Nephron progenitor cell (in vitro differentiated cells): ENCODE measurements at regions not wholly inside any gene's neighbourhood (a gene's known extent, or its start where the extent isn't known, plus 50 kb on each side); places are given as distances from the start of the nearest gene placed in this dataset.

Experiments used
- DNase-seq: peaks from one replicate; pipeline ENCODE4 v3.0.0; 2021
- H3K27ac Mint-ChIP-seq: 2 replicates; pipeline ENCODE4 v1.8.0; 2021; ENCODE audit warnings: mild to moderate bottlenecking, moderate library complexity, mixed read lengths
- H3K27me3 Mint-ChIP-seq: 2 replicates; pipeline ENCODE4 v1.8.0; 2021; ENCODE audit warnings: mild to moderate bottlenecking, low read depth, mixed read lengths; ENCODE audit not compliant: poor library complexity
- H3K36me3 Mint-ChIP-seq: 2 replicates; pipeline ENCODE4 v1.8.0; 2021; ENCODE audit warnings: low read depth, mixed read lengths
- H3K4me1 Mint-ChIP-seq: 2 replicates; pipeline ENCODE4 v1.8.0; 2021; ENCODE audit warnings: mixed read lengths
- H3K4me3 Mint-ChIP-seq: 2 replicates; pipeline ENCODE4 v1.8.0; 2021; ENCODE audit warnings: mild to moderate bottlenecking, moderate library complexity, mixed read lengths
- H3K9me3 Mint-ChIP-seq: 2 replicates; pipeline ENCODE4 v1.8.0; 2021; ENCODE audit warnings: mild to moderate bottlenecking, moderate library complexity, mixed read lengths
- TF ChIP-seq, protein P1 (sequence below): fragments of 200-600 bp; sonication (generic); IDR thresholded peaks from 2 replicates; pipeline ENCODE4 v1.5.0; 2021; ENCODE audit warnings: antibody characterized with exemption

DNA sequence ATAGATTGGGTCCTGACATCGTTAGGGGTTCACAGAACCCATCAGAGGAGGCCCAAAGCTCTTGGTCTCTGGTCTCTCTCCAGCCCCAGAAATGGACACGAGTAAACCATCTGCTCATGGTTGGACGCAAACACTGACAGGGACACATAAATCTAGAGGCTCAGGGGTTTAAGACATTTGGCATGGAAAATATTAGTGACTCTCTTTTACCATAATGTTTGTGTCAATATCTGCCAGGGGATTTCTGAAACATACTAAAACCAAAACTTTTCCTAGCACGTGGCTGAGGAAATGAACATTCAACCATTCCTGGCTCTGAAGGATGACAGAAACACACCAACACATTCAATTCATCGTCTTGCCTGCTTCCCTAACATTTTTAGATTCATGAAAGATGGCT is 226.2 kb downstream of the SP3 start:
- no peak for DNase-seq
- H3K4me3 Mint-ChIP-seq: no peak overlapping the region
- H3K27ac Mint-ChIP-seq: no peak overlapping the region
- H3K9me3 Mint-ChIP-seq: no peaks in the 10 kb centered on the region
- H3K4me1 Mint-ChIP-seq: no peaks in the 10 kb centered on the region
- H3K36me3 Mint-ChIP-seq: no peaks in the 10 kb centered on the region
- TF ChIP-seq, protein P1, sequence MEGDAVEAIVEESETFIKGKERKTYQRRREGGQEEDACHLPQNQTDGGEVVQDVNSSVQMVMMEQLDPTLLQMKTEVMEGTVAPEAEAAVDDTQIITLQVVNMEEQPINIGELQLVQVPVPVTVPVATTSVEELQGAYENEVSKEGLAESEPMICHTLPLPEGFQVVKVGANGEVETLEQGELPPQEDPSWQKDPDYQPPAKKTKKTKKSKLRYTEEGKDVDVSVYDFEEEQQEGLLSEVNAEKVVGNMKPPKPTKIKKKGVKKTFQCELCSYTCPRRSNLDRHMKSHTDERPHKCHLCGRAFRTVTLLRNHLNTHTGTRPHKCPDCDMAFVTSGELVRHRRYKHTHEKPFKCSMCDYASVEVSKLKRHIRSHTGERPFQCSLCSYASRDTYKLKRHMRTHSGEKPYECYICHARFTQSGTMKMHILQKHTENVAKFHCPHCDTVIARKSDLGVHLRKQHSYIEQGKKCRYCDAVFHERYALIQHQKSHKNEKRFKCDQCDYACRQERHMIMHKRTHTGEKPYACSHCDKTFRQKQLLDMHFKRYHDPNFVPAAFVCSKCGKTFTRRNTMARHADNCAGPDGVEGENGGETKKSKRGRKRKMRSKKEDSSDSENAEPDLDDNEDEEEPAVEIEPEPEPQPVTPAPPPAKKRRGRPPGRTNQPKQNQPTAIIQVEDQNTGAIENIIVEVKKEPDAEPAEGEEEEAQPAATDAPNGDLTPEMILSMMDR: no peak
- H3K27me3 Mint-ChIP-seq: peaks cover 8% of the 10 kb centered on the region

DNA sequence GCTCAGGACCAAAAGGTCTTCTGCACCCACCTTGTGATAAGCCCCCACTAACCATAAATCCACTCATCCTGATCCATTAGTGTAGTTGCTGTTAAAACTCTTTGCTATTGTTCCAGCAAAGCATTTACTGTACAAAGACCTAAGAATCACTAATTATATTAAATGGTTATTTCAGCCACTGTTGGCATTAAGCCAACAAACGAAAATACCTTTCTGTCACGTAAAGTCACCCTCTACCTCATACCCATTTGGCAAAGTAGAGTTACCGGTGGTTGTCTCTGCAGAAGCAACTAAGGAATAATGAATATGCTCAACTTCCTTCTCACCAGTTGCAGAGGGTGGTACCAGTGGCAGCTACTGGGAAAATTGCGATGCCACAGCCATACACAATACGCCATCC is 224.5 kb downstream of the SP3 start:
- no peak for DNase-seq
- H3K4me3 Mint-ChIP-seq: no peak overlapping the region
- no peaks in the 10 kb centered on the region for H3K9me3 Mint-ChIP-seq
- no peaks in the 10 kb centered on the region for H3K4me1 Mint-ChIP-seq
- TF ChIP-seq, protein P1: no peak
- H3K27me3 Mint-ChIP-seq: peaks cover 8% of the 10 kb centered on the region
- H3K27ac Mint-ChIP-seq: no peak overlapping the region
- no peaks in the 10 kb centered on the region for H3K36me3 Mint-ChIP-seq

DNA sequence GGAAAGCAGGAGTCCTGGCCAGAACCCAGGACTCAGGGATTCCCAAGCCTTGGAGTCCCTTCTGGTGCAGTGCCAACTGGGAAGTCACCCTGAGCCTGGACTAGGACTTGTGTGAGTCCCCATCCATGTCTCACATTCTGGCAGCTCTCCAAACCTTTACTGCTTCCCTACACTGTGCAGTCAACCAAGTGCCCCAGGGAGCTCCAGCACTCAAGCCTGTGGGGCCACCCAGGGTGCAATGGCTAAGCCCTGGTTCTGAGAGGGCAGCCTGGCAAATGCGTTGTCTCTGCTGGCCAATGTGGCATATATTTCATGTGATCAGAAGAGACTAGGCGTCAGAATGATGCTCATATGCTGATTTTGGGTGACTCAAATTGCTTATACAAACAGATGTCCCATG is 223.4 kb downstream of the SP3 start:
- Mint-ChIP-seq H3K4me3 (no peak overlapping the region), H3K27me3 (peaks cover 8% of the 10 kb centered on the region), H3K27ac (no peak overlapping the region), H3K9me3 (no peaks in the 10 kb centered on the region), H3K4me1 (peaks cover 3% of the 10 kb centered on the region), H3K36me3 (no peaks in the 10 kb centered on the region)
- DNase-seq: no peak
- TF ChIP-seq, protein P1: no peak

DNA sequence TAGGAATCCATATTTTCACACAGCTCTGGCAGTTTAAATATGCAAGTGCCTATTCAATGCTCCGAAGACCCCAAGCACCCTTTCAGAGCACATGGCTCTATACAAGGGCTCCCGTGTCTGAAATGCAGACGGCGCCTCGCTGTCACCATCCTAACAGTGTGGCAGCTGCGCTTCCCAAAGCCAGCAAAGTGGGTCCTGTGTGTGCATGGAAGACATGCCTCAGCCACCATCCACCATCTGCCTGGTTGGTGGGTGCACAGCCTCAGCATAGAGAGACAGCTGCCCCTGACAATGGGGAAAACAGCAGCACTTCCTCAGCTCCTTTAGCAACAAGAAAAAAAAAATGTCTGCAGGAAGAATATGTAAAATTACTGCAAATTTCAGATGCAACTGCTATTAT is 218.1 kb downstream of the SP3 start:
- Mint-ChIP-seq H3K4me1 (peaks cover 34% of the 10 kb centered on the region), H3K36me3 (no peaks in the 10 kb centered on the region), H3K27ac (no peak overlapping the region), H3K9me3 (no peaks in the 10 kb centered on the region), H3K4me3 (no peak overlapping the region), H3K27me3 (peaks cover 2% of the 10 kb centered on the region)
- DNase-seq: no peak
- TF ChIP-seq, protein P1: no peak

DNA sequence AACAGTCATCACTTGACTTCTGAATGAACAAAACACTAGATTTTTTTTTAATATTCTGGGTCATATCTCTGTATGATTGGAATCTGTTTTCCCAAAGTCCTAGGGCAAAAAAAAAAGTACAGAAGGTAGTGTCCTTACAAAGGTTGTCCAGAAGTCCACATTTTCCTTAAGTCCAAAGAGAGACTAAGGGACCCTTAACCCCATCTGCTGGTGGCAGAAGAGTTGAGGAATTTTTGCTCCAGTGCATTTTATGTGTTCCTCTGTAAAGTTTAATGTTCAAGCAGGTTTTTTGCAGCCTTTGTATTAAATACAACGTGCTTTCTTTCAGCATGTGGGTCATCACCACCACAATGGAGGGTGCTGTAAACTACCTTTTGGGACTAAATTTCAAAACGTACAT is 215.9 kb downstream of the SP3 start:
- peaks cover 2% of the 10 kb centered on the region for H3K27me3 Mint-ChIP-seq
- peaks cover 42% of the 10 kb centered on the region for H3K4me1 Mint-ChIP-seq
- no peak overlapping the region for H3K4me3 Mint-ChIP-seq
- H3K9me3 Mint-ChIP-seq: no peaks in the 10 kb centered on the region
- TF ChIP-seq, protein P1: peak; percentile 38
- H3K36me3 Mint-ChIP-seq: no peaks in the 10 kb centered on the region
- no peak overlapping the region for H3K27ac Mint-ChIP-seq
- DNase-seq: no peak

DNA sequence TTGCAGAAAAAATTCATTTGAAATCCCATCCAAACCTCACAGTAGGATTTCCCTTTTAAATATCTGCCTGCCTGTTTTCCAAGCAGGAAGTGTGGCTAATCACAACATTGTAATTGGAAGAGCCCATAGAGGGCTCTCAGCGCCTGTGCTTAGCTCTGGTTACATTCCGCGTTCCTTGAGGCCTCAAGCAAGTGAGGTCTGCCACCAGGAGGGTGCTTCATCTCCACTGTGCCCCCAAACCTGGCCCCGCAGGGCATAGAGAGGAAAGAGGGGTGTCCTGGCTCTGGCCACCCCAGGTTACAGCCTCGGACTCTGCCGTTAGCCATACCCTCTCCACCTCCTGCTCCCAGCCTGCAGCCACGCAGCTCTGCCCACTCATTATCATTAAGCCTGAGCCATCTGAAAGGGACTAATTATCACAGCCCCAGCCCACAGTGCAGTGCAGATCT is 214.8 kb downstream of the SP3 start:
- Mint-ChIP-seq H3K4me3 (no peak overlapping the region), H3K27me3 (peaks cover 2% of the 10 kb centered on the region), H3K27ac (no peak overlapping the region), H3K4me1 (peaks cover 43% of the 10 kb centered on the region), H3K9me3 (no peaks in the 10 kb centered on the region), H3K36me3 (no peaks in the 10 kb centered on the region)
- TF ChIP-seq, protein P1: no peak
- peak; percentile 20 for DNase-seq
